ENCODE measurements at regions not wholly inside any gene's neighbourhood (a gene's known extent, or its start where the extent isn't known, plus 50 kb on each side); places are given as distances from the start of the nearest gene placed in this dataset.

DNA sequence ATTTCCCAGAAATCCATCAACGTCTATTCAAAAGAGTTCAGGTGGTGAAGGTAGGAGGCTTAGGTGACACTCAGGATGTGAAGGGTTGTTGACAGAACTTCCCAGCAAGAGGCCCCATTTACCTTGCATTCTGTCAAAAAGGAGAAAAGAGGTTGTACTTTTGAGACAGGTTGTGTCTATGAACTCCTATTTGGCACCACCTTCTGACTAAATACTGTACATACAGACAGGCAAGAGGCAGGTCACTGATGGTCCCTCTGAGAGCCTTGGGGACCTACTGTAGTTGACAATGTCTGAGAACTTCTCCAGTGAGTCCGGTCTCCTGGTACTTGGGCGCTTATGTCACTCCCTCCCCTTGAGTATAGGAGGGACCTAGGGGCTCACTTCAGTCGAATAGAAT, 479.3 kb upstream of the ZFHX3 start:
- no peak overlapping the region for H3K27ac ChIP-seq

DNA sequence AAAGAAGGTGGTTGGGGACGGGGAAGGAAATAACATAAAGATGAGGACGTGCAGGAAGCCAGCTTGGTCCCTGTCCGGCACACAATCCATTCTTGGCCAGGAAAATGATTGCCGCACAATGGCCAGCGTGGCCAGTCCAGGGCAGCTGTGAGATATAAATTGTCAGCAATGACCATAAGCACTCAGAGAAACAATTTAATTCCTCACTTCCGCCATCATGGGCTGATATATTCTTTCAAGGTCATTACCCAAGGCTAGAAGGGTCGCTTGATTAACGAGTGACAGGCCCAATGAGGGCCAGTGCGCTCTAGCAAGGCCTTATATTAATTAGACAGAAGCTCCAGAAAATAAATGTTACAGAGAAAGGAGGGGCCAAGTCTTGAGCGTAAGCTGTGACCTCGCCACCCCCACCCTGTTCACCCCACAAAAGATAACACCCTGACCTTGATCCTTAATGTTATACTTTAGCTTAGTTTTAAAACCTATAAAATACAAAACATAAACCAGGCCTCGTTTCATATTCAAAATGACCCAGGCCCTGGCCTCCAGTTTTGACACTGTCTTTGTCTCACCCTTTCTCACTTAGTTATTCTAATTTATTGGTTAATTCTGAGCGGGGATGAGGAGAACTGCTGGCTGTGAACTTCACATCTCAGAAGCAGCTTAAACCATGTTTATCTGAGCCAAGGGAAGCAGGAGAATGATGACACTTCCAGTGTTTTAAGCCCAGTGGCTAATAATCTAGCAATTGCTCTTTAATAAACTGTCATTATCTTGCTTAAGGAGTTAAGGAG, 478.3 kb upstream of the ZFHX3 start:
- no peaks in the 10 kb centered on the region for H3K27me3 ChIP-seq
- H3K36me3 ChIP-seq: no peaks in the 10 kb centered on the region
- no peaks in the 10 kb centered on the region for H3K9me3 ChIP-seq
- H3K27ac ChIP-seq: no peak overlapping the region
- TF ChIP-seq, protein P1, sequence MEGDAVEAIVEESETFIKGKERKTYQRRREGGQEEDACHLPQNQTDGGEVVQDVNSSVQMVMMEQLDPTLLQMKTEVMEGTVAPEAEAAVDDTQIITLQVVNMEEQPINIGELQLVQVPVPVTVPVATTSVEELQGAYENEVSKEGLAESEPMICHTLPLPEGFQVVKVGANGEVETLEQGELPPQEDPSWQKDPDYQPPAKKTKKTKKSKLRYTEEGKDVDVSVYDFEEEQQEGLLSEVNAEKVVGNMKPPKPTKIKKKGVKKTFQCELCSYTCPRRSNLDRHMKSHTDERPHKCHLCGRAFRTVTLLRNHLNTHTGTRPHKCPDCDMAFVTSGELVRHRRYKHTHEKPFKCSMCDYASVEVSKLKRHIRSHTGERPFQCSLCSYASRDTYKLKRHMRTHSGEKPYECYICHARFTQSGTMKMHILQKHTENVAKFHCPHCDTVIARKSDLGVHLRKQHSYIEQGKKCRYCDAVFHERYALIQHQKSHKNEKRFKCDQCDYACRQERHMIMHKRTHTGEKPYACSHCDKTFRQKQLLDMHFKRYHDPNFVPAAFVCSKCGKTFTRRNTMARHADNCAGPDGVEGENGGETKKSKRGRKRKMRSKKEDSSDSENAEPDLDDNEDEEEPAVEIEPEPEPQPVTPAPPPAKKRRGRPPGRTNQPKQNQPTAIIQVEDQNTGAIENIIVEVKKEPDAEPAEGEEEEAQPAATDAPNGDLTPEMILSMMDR (IDR thresholded peaks at IDR 0.05): no peak
- no peak overlapping the region for H3K4me3 ChIP-seq (ENCODE audit: low read depth in 1 of 2, low read length in 1 of 2)
- H3K4me1 ChIP-seq (ENCODE audit: control insufficient read depth in 1 of 2, insufficient read depth in 1 of 2, low read depth in 1 of 2, low read length in 1 of 2): no peaks in the 10 kb centered on the region

More for the DNA sequence above, 479.3 kb upstream of the ZFHX3 start:
- no peak overlapping the region for H3K4me3 ChIP-seq (ENCODE audit: low read depth in 1 of 2, low read length in 1 of 2)
- H3K27me3 ChIP-seq: no peaks in the 10 kb centered on the region
- no peaks in the 10 kb centered on the region for H3K4me1 ChIP-seq (ENCODE audit: control insufficient read depth in 1 of 2, insufficient read depth in 1 of 2, low read depth in 1 of 2, low read length in 1 of 2)
- H3K9me3 ChIP-seq: no peaks in the 10 kb centered on the region
- TF ChIP-seq, protein P1 (IDR thresholded peaks at IDR 0.05): no peak
- H3K36me3 ChIP-seq: no peaks in the 10 kb centered on the region

DNA sequence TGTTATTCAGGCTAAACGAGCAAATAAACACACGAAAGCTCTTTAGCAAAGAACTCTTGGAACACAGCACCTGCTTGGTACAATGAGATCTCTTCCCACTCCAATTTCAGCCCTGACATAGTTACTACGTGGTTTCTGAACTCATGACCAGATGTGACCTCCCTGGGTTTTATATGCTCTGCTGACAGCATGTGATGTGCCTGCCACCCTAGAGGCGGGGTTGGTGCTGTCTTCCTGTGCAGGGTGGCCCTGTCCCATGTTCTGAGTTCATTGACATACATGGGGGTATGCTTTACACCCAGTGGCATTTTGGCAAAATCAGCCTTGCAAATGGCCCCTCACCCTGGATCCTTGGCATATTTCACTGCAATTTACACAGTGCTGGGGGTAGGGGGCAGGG, 475.3 kb upstream of the ZFHX3 start:
- Histone ChIP-seq H3K4me1 (ENCODE audit: control insufficient read depth in 1 of 2, insufficient read depth in 1 of 2, low read depth in 1 of 2, low read length in 1 of 2) (no peaks in the 10 kb centered on the region), H3K4me3 (ENCODE audit: low read depth in 1 of 2, low read length in 1 of 2) (no peak overlapping the region), H3K27ac (no peak overlapping the region), H3K36me3 (no peaks in the 10 kb centered on the region), H3K9me3 (no peaks in the 10 kb centered on the region), H3K27me3 (no peaks in the 10 kb centered on the region)
- TF ChIP-seq, protein P1 (IDR thresholded peaks at IDR 0.05): no peak

DNA sequence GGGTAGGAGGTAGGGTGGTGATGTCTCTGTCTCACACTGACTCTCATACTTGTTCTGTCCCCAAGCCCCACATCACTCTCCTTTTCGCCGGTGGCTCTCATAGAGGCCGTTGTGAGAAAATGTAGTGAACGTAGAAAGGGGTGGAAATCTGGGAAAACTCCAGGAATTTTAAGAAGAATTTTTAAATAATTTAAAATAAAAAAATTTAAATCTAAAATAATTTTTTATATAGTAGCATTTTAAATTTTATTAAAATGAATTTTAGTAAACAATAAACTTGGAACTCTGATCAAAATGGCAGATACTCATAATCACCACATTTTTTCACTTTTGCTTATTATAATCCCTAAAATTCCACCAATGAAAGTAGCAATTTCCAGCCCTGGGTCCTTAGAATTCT, 473.6 kb upstream of the ZFHX3 start:
- H3K27me3 ChIP-seq: no peaks in the 10 kb centered on the region
- no peaks in the 10 kb centered on the region for H3K9me3 ChIP-seq
- H3K4me1 ChIP-seq (ENCODE audit: control insufficient read depth in 1 of 2, insufficient read depth in 1 of 2, low read depth in 1 of 2, low read length in 1 of 2): no peaks in the 10 kb centered on the region
- H3K27ac ChIP-seq: no peak overlapping the region
- TF ChIP-seq, protein P1 (IDR thresholded peaks at IDR 0.05): no peak
- no peak overlapping the region for H3K4me3 ChIP-seq (ENCODE audit: low read depth in 1 of 2, low read length in 1 of 2)
- H3K36me3 ChIP-seq: no peaks in the 10 kb centered on the region

DNA sequence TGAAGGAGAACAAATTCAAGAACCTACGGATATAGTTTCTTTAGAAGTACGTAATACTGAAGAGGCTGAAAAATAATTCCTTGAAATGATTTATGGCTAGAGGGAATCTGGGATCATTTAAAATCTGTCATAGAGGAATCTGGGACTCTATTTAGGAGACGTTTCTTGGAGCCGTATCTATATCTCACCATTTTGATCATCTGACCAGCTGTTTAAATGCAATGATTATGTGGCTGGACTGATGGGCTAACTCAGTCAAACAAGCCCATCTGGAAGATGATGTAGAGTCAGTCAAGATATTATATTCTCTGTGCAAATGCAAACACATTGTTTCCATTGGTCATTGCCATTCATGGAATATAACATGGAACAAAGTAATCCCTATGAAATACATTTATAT, 467.7 kb upstream of the ZFHX3 start:
- Histone ChIP-seq H3K9me3 (no peaks in the 10 kb centered on the region), H3K4me3 (ENCODE audit: low read depth in 1 of 2, low read length in 1 of 2) (no peak overlapping the region), H3K4me1 (ENCODE audit: control insufficient read depth in 1 of 2, insufficient read depth in 1 of 2, low read depth in 1 of 2, low read length in 1 of 2) (no peaks in the 10 kb centered on the region), H3K27me3 (no peaks in the 10 kb centered on the region), H3K36me3 (no peaks in the 10 kb centered on the region), H3K27ac (no peak overlapping the region)
- TF ChIP-seq, protein P1 (IDR thresholded peaks at IDR 0.05): no peak

Measured in neutrophil (primary cell).